ENCODE measurements at regions not wholly inside any gene's neighbourhood (a gene's known extent, or its start where the extent isn't known, plus 50 kb on each side); places are given as distances from the start of the nearest gene placed in this dataset.

DNA sequence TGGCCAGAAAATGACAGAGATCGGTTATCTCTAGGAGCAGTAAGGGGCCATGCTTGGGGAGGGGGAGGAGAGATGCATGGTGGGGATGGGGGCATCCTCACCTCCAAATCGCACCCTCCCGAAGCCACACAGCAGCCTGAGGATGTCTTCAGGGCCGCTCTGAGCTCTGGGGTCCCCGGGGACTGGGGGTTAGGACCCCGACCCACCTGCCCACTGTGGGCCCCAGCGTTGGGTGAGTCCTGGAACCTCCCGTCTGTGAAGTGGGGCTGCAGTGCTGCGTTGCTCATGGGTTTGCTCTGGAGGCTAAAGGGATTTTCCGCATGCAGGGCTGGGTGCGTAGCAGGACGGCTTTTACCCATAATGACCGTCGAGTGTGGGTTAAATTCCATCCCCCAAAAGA is 1046.3 kb downstream of the BRD1 start:
- H3K27me3 ChIP-seq (ENCODE audit: control insufficient read depth, low read length), result no peaks in the 10 kb centered on the region
- H3K9me2 ChIP-seq (replicated peaks; ENCODE audit: control insufficient read depth, low read length), result no peaks in the 10 kb centered on the region
- no peaks in the 10 kb centered on the region for H4K20me1 ChIP-seq (ENCODE audit: control insufficient read depth, insufficient read depth, low read depth, low read length)
- H3K9me3 ChIP-seq (ENCODE audit: control insufficient read depth, insufficient read depth, low read length), result peaks cover 16% of the 10 kb centered on the region; the same call in 1 of the 2 replicates
- no peaks in the 10 kb centered on the region for H3K4me1 ChIP-seq (ENCODE audit: control insufficient read depth, low read length)
- no peaks in the 10 kb centered on the region for H3K79me2 ChIP-seq (ENCODE audit: control insufficient read depth, low read length)
- no peaks in the 10 kb centered on the region for H3K36me3 ChIP-seq (ENCODE audit: control insufficient read depth, low read length)
- H3K4me3 ChIP-seq (ENCODE audit: low read length), result no peak overlapping the region
- no peak overlapping the region for H3K4me2 ChIP-seq (ENCODE audit: low read length)
- TF ChIP-seq CTCF (IDR thresholded peaks at IDR 0.05; ENCODE audit: low read depth, low read length, poor library complexity, severe bottlenecking), result no peak
- H3K27ac ChIP-seq (ENCODE audit: low read depth, low read length), result no peak overlapping the region
- no peaks in the 10 kb centered on the region for H3F3A ChIP-seq (ENCODE audit: control insufficient read depth, insufficient read depth)

GRCh38 chr22:48780597-48781277 is 1046.9 kb downstream of the BRD1 start:
- no peaks in the 10 kb centered on the region for H3K9me2 ChIP-seq (replicated peaks; ENCODE audit: control insufficient read depth, low read length)
- no peaks in the 10 kb centered on the region for H3F3A ChIP-seq (ENCODE audit: control insufficient read depth, insufficient read depth)
- H3K4me3 ChIP-seq (ENCODE audit: low read length), result no peak overlapping the region
- H3K36me3 ChIP-seq (ENCODE audit: control insufficient read depth, low read length), result no peaks in the 10 kb centered on the region
- H4K20me1 ChIP-seq (ENCODE audit: control insufficient read depth, insufficient read depth, low read depth, low read length), result no peaks in the 10 kb centered on the region
- H3K27me3 ChIP-seq (ENCODE audit: control insufficient read depth, low read length), result no peaks in the 10 kb centered on the region
- H3K9me3 ChIP-seq (ENCODE audit: control insufficient read depth, insufficient read depth, low read length), result peaks cover 16% of the 10 kb centered on the region; the same call in 1 of the 2 replicates
- TF ChIP-seq CTCF (IDR thresholded peaks at IDR 0.05; ENCODE audit: low read depth, low read length, poor library complexity, severe bottlenecking), result no peak
- no peak for TF ChIP-seq EZH2phosphoT487 (IDR thresholded peaks at IDR 0.05; ENCODE audit: borderline replicate concordance, low read length)
- no peaks in the 10 kb centered on the region for H3K4me1 ChIP-seq (ENCODE audit: control insufficient read depth, low read length)
- H3K79me2 ChIP-seq (ENCODE audit: control insufficient read depth, low read length), result no peaks in the 10 kb centered on the region
- no peak overlapping the region for H3K4me2 ChIP-seq (ENCODE audit: low read length)
- no peak overlapping the region for H3K27ac ChIP-seq (ENCODE audit: low read depth, low read length)

DNA sequence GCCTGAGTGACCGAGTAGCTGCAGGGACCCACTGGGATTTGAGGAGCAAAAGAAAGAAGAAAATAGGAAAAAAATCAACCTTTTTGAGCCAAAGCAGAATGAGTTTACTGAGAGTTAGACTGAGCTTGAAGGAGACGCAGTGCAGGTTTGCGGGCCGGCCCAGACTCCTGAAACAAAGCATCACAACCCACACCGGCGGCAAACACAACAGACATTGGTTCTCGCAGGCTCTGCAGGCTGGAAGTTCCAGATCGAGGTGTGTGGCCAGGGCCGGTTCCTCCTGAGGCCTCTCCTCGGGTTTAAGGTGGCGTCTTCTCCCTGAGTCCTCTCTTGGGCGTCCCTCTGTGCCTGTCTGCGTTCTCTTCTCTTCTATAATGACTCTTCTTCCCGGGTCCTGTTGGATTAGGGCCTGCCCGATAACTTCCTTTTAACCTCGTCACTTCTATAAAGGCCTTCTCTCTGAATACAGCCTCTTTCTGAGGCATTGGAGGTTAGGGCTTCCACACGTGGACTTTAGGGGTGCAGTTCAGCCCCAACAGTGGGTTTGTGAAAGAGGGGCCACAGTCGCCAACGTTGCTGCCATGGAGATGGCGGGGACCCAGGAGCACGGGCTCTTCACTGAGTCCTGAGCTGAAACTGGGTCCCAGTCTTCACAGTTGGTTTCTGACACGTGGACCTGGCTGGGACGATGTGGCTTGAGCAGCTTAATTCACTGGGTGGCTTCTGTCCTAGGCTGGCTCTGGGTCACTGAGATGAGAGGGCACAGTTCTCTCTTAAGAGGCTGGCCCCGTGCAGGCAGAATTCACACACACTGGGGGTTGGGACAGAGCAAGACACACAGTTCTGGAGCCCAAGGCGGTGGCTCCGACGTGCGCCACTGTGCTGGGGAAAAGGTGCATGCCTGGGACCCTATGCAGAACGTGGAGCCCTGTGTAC is 1047.7 kb downstream of the BRD1 start:
- no peaks in the 10 kb centered on the region for H3K4me1 ChIP-seq (ENCODE audit: control insufficient read depth, low read length)
- TF ChIP-seq EZH2phosphoT487 (IDR thresholded peaks at IDR 0.05; ENCODE audit: borderline replicate concordance, low read length) (no peak), CTCF (IDR thresholded peaks at IDR 0.05; ENCODE audit: low read depth, low read length, poor library complexity, severe bottlenecking) (no peak)
- H4K20me1 ChIP-seq (ENCODE audit: control insufficient read depth, insufficient read depth, low read depth, low read length), result no peaks in the 10 kb centered on the region
- H3K4me2 ChIP-seq (ENCODE audit: low read length), result no peak overlapping the region
- no peaks in the 10 kb centered on the region for H3K9me2 ChIP-seq (replicated peaks; ENCODE audit: control insufficient read depth, low read length)
- H3K27me3 ChIP-seq (ENCODE audit: control insufficient read depth, low read length), result no peaks in the 10 kb centered on the region
- no peaks in the 10 kb centered on the region for H3K36me3 ChIP-seq (ENCODE audit: control insufficient read depth, low read length)
- peaks cover 16% of the 10 kb centered on the region; the same call in 1 of the 2 replicates for H3K9me3 ChIP-seq (ENCODE audit: control insufficient read depth, insufficient read depth, low read length)
- H3K27ac ChIP-seq (ENCODE audit: low read depth, low read length), result no peak overlapping the region
- H3F3A ChIP-seq (ENCODE audit: control insufficient read depth, insufficient read depth), result no peaks in the 10 kb centered on the region
- no peaks in the 10 kb centered on the region for H3K79me2 ChIP-seq (ENCODE audit: control insufficient read depth, low read length)
- no peak overlapping the region for H3K4me3 ChIP-seq (ENCODE audit: low read length)
